ENCODE measurements at regions not wholly inside any gene's neighbourhood (a gene's known extent, or its start where the extent isn't known, plus 50 kb on each side); places are given as distances from the start of the nearest gene placed in this dataset.

GRCh38 chr4:1531683-1532548 is 125.7 kb upstream of the NKX1-1 start:
- no peaks in the 10 kb centered on the region for H3K79me2 ChIP-seq (ENCODE audit: control insufficient read depth, insufficient read depth, low read length)
- no peaks in the 10 kb centered on the region for H4K20me1 ChIP-seq (ENCODE audit: control insufficient read depth, insufficient read depth, low read length, poor library complexity, severe bottlenecking)
- no peak overlapping the region for H3K4me2 ChIP-seq (replicated peaks; ENCODE audit: low read depth, low read length, poor library complexity, severe bottlenecking)
- peaks cover 0 to 7% (median 2%) of the 10 kb centered on the region in 4 experiments for H3K27me3 ChIP-seq (replicated peaks in 1 of 4; ENCODE audit: control extremely low read depth in 1 of 4, control insufficient read depth in 3 of 4, insufficient read depth in 4 of 4, low read length in 3 of 4)
- Mint-ChIP-seq H3K27ac (no peak overlapping the region), H3K4me3 (no peak overlapping the region), H3K4me1 (no peaks in the 10 kb centered on the region), H3K9me3 (ENCODE audit: insufficient read depth) (no peaks in the 10 kb centered on the region), H3K27me3 (peaks cover 25% of the 10 kb centered on the region)
- 88% methylated on average over 21 of the region's 22 CpGs for WGBS (ENCODE audit: insufficient coverage)
- H3K4me1 ChIP-seq (ENCODE audit: control insufficient read depth in 2 of 2, insufficient read depth in 2 of 2, low read length in 2 of 2): no peaks in the 10 kb centered on the region
- TF ChIP-seq, protein P1, sequence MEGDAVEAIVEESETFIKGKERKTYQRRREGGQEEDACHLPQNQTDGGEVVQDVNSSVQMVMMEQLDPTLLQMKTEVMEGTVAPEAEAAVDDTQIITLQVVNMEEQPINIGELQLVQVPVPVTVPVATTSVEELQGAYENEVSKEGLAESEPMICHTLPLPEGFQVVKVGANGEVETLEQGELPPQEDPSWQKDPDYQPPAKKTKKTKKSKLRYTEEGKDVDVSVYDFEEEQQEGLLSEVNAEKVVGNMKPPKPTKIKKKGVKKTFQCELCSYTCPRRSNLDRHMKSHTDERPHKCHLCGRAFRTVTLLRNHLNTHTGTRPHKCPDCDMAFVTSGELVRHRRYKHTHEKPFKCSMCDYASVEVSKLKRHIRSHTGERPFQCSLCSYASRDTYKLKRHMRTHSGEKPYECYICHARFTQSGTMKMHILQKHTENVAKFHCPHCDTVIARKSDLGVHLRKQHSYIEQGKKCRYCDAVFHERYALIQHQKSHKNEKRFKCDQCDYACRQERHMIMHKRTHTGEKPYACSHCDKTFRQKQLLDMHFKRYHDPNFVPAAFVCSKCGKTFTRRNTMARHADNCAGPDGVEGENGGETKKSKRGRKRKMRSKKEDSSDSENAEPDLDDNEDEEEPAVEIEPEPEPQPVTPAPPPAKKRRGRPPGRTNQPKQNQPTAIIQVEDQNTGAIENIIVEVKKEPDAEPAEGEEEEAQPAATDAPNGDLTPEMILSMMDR (IDR thresholded peaks at IDR 0.05): no peak
- no peak for TF ChIP-seq EZH2 (IDR thresholded peaks at IDR 0.05; ENCODE audit: borderline replicate concordance, insufficient read depth, low read depth, low read length, poor library complexity, severe bottlenecking)
- intact Hi-C loops (cut with micrococcal nuclease): no loop called here
- no peaks in the 10 kb centered on the region for H3K9me3 ChIP-seq (ENCODE audit: control extremely low read depth in 1 of 3, control insufficient read depth in 2 of 3, insufficient read depth in 1 of 3, low read length in 2 of 3)
- H3K27ac ChIP-seq (ENCODE audit: low read length in 2 of 2): no peak overlapping the region
- CTCF ChIA-PET: no interaction called here
- no peak overlapping the region for H2AFZ ChIP-seq (ENCODE audit: insufficient read depth, low read depth, low read length, poor library complexity, severe bottlenecking)
- no peaks in the 10 kb centered on the region for H3K36me3 ChIP-seq (replicated peaks in 1 of 2; ENCODE audit: control extremely low read depth in 1 of 2, control insufficient read depth in 1 of 2, extremely low read depth in 1 of 2, insufficient read depth in 2 of 2, low read length in 1 of 2)
- ATAC-seq (ENCODE audit: low read depth) (no peak), DNase-seq (no peak)
- no peak overlapping the region for H3K9ac ChIP-seq (ENCODE audit: low read length)
- POLR2A ChIA-PET: no interaction called here
- H3K4me3 ChIP-seq (ENCODE audit: control extremely low read depth in 1 of 5, extremely low read depth in 1 of 5, insufficient read depth in 1 of 5, low read depth in 2 of 5, low read length in 4 of 5): no peak overlapping the region

DNA sequence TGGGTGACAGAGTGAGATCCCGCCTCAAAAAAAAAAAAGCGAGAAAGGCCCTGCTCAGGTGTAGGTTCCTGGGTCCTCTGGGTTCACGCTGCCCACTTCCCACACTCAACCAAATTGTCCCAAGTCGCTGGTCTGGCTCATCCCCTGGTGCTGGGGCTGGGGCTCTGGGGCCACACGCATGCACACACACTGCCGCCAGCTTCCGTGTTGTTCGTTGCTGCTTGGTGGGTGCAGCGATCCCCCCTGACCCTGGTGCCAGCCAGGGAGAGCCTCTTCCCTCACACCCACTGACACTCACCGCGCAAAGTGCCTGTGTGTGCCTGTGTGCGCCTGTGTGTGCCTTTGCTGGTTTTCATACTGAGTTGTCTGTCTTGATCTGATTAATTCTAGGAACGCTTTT is 124.1 kb upstream of the NKX1-1 start:
- Histone ChIP-seq H3K9ac (ENCODE audit: low read length) (no peak overlapping the region), H3K79me2 (ENCODE audit: control insufficient read depth, insufficient read depth, low read length) (no peaks in the 10 kb centered on the region), H2AFZ (ENCODE audit: insufficient read depth, low read depth, low read length, poor library complexity, severe bottlenecking) (no peak overlapping the region), H3K4me3 (ENCODE audit: control extremely low read depth in 1 of 5, extremely low read depth in 1 of 5, insufficient read depth in 1 of 5, low read depth in 2 of 5, low read length in 4 of 5) (no peak overlapping the region), H3K9me3 (ENCODE audit: control extremely low read depth in 1 of 3, control insufficient read depth in 2 of 3, insufficient read depth in 1 of 3, low read length in 2 of 3) (no peaks in the 10 kb centered on the region), H3K4me2 (replicated peaks; ENCODE audit: low read depth, low read length, poor library complexity, severe bottlenecking) (no peak overlapping the region), H3K27me3 (replicated peaks in 1 of 4; ENCODE audit: control extremely low read depth in 1 of 4, control insufficient read depth in 3 of 4, insufficient read depth in 4 of 4, low read length in 3 of 4) (peaks cover 0 to 7% (median 2%) of the 10 kb centered on the region in 4 experiments), H3K36me3 (replicated peaks in 1 of 2; ENCODE audit: control extremely low read depth in 1 of 2, control insufficient read depth in 1 of 2, extremely low read depth in 1 of 2, insufficient read depth in 2 of 2, low read length in 1 of 2) (no peaks in the 10 kb centered on the region), H4K20me1 (ENCODE audit: control insufficient read depth, insufficient read depth, low read length, poor library complexity, severe bottlenecking) (no peaks in the 10 kb centered on the region), H3K4me1 (ENCODE audit: control insufficient read depth in 2 of 2, insufficient read depth in 2 of 2, low read length in 2 of 2) (no peaks in the 10 kb centered on the region), H3K27ac (ENCODE audit: low read length in 2 of 2) (no peak overlapping the region)
- DNase-seq (no peak), ATAC-seq (ENCODE audit: low read depth) (no peak)
- Mint-ChIP-seq H3K4me3 (no peak overlapping the region), H3K4me1 (no peaks in the 10 kb centered on the region), H3K27me3 (peaks cover 32% of the 10 kb centered on the region), H3K27ac (no peak overlapping the region), H3K9me3 (ENCODE audit: insufficient read depth) (peaks cover 3% of the 10 kb centered on the region)
- TF ChIP-seq EZH2 (IDR thresholded peaks at IDR 0.05; ENCODE audit: borderline replicate concordance, insufficient read depth, low read depth, low read length, poor library complexity, severe bottlenecking): no peak
- TF ChIP-seq, protein P1 (IDR thresholded peaks at IDR 0.05): no peak
- 89% methylated on average over 10 of the region's 13 CpGs for WGBS (ENCODE audit: insufficient coverage)
- ChIA-PET POLR2A (no interaction called here), CTCF (no interaction called here)
- intact Hi-C loops (cut with micrococcal nuclease): no loop called here
